Activated CD4-positive, CD25-positive, alpha-beta regulatory T cell (primary cell): ENCODE measurements at regions not wholly inside any gene's neighbourhood (a gene's known extent, or its start where the extent isn't known, plus 50 kb on each side); places are given as distances from the start of the nearest gene placed in this dataset.
"Not testable (repeated sequence)": the region's sequence is repeated elsewhere in the genome, so short reads cannot be mapped to it uniquely, and the experiment has no call there.

ENCODE experiments used
- DNase-seq, 4 experiments: peaks; one replicate each; lab custom pipeline; 2025; lab: John Stamatoyannopoulos, UW

- no peak for DNase-seq
Observed at GRCh38 chr1:90824551-90824950, 107.4 kb upstream of the BARHL2 start.

- DNase-seq: no peak
Observed at GRCh38 chr1:90823686-90824085, 106.6 kb upstream of the BARHL2 start.

GRCh38 chr1:90821788-90822359 lies 104.8 kb upstream of the BARHL2 start:
- DNase-seq: no peak

- DNase-seq: no peak
Observed at GRCh38 chr1:90821152-90821787, 104.2 kb upstream of the BARHL2 start.

- no peak for DNase-seq
Observed at GRCh38 chr1:90820745-90821144, 103.6 kb upstream of the BARHL2 start.

- no peak for DNase-seq
Observed at GRCh38 chr1:90817399-90817798, 100.3 kb upstream of the BARHL2 start.

- DNase-seq: not testable (repeated sequence)
Observed at GRCh38 chr1:90812237-90812636, 95.1 kb upstream of the BARHL2 start.

GRCh38 chr1:90811444-90811950 lies 94.4 kb upstream of the BARHL2 start:
- DNase-seq: not testable (repeated sequence)

GRCh38 chr1:90810681-90811080 lies 93.6 kb upstream of the BARHL2 start:
- no peak for DNase-seq

GRCh38 chr1:90809996-90810395 lies 92.9 kb upstream of the BARHL2 start:
- DNase-seq: no peak

GRCh38 chr1:90809093-90809492 lies 92.0 kb upstream of the BARHL2 start:
- no peak for DNase-seq

GRCh38 chr1:90807329-90807728 lies 90.2 kb upstream of the BARHL2 start:
- no peak for DNase-seq

GRCh38 chr1:90802622-90803021 lies 85.5 kb upstream of the BARHL2 start:
- no peak for DNase-seq

- no peak for DNase-seq
Observed at GRCh38 chr1:90800012-90800717, 83.1 kb upstream of the BARHL2 start.

- no peak for DNase-seq
Observed at GRCh38 chr1:90799326-90799725, 82.2 kb upstream of the BARHL2 start.

- no peak for DNase-seq
Observed at GRCh38 chr1:90798883-90799282, 81.8 kb upstream of the BARHL2 start.

GRCh38 chr1:90798344-90798743 lies 81.2 kb upstream of the BARHL2 start:
- DNase-seq: no peak

GRCh38 chr1:90795431-90795830 lies 78.3 kb upstream of the BARHL2 start:
- DNase-seq: no peak

- DNase-seq: no peak
Observed at GRCh38 chr1:90786709-90787108, 69.6 kb upstream of the BARHL2 start.

- no peak for DNase-seq
Observed at GRCh38 chr1:90784186-90784847, 67.2 kb upstream of the BARHL2 start.

GRCh38 chr1:90783181-90783580 lies 66.1 kb upstream of the BARHL2 start:
- no peak for DNase-seq

GRCh38 chr1:90782046-90782445 lies 64.9 kb upstream of the BARHL2 start:
- DNase-seq: no peak

- no peak for DNase-seq
Observed at GRCh38 chr1:90781534-90781933, 64.4 kb upstream of the BARHL2 start.
